Jurkat, Clone E6-1 (cell line): ENCODE measurements at regions not wholly inside any gene's neighbourhood (a gene's known extent, or its start where the extent isn't known, plus 50 kb on each side); places are given as distances from the start of the nearest gene placed in this dataset.

Experiments used
- DNase-seq: peaks from one replicate; pipeline ENCODE4 v3.0.0-alpha.2; 2011; ENCODE audit warnings: low read depth, low spot score
- H3K4me3 ChIP-seq: 2 replicates; pipeline ENCODE4 v1.5.1; 2011; ENCODE audit warnings: mild to moderate bottlenecking, low read length, control low read depth, moderate library complexity

- H3K4me3 ChIP-seq = no peak overlapping the region
Observed at GRCh38 chr4:22970665-22971064, 277.9 kb downstream of the GBA3 start.

GRCh38 chr4:22969287-22969896 is 276.7 kb downstream of the GBA3 start:
- no peak for DNase-seq
- H3K4me3 ChIP-seq = no peak overlapping the region

More at GRCh38 chr4:22970665-22971064, 277.9 kb downstream of the GBA3 start:
- DNase-seq = no peak

GRCh38 chr4:22962295-22962694 is 269.6 kb downstream of the GBA3 start:
- peak; percentile 11 for DNase-seq
- H3K4me3 ChIP-seq = no peak overlapping the region

- no peak overlapping the region for H3K4me3 ChIP-seq
- no peak for DNase-seq
Observed at GRCh38 chr4:22959483-22959882, 266.7 kb downstream of the GBA3 start.

- H3K4me3 ChIP-seq = no peak overlapping the region
Observed at GRCh38 chr4:22957774-22958309, 265.1 kb downstream of the GBA3 start.

GRCh38 chr4:22949161-22949855 is 256.6 kb downstream of the GBA3 start:
- no peak for DNase-seq
- no peak overlapping the region for H3K4me3 ChIP-seq

More at GRCh38 chr4:22957774-22958309, 265.1 kb downstream of the GBA3 start:
- DNase-seq = no peak

- no peak overlapping the region for H3K4me3 ChIP-seq
- no peak for DNase-seq
Observed at GRCh38 chr4:22947851-22948250, 255.1 kb downstream of the GBA3 start.

- H3K4me3 ChIP-seq = no peak overlapping the region
- DNase-seq = no peak
Observed at GRCh38 chr4:22942920-22943559, 250.3 kb downstream of the GBA3 start.

- DNase-seq = no peak
- no peak overlapping the region for H3K4me3 ChIP-seq
Observed at GRCh38 chr4:22941688-22942375, 249.1 kb downstream of the GBA3 start.

- no peak overlapping the region for H3K4me3 ChIP-seq
- no peak for DNase-seq
Observed at GRCh38 chr4:22932326-22932725, 239.6 kb downstream of the GBA3 start.

- no peak for DNase-seq
- no peak overlapping the region for H3K4me3 ChIP-seq
Observed at GRCh38 chr4:22922426-22922825, 229.7 kb downstream of the GBA3 start.

GRCh38 chr4:22921936-22922335 is 229.2 kb downstream of the GBA3 start:
- DNase-seq = no peak
- H3K4me3 ChIP-seq = no peak overlapping the region

- no peak overlapping the region for H3K4me3 ChIP-seq
- DNase-seq = no peak
Observed at GRCh38 chr4:22911285-22911684, 218.5 kb downstream of the GBA3 start.

- H3K4me3 ChIP-seq = no peak overlapping the region
- DNase-seq = no peak
Observed at GRCh38 chr4:22910200-22910599, 217.5 kb downstream of the GBA3 start.

GRCh38 chr4:22906045-22906444 is 213.3 kb downstream of the GBA3 start:
- no peak overlapping the region for H3K4me3 ChIP-seq
- no peak for DNase-seq

- H3K4me3 ChIP-seq = no peak overlapping the region
- DNase-seq = no peak
Observed at GRCh38 chr4:22903913-22904312, 211.2 kb downstream of the GBA3 start.

- no peak for DNase-seq
- H3K4me3 ChIP-seq = no peak overlapping the region
Observed at GRCh38 chr4:22901631-22902030, 208.9 kb downstream of the GBA3 start.

GRCh38 chr4:22900876-22901275 is 208.1 kb downstream of the GBA3 start:
- no peak overlapping the region for H3K4me3 ChIP-seq
- no peak for DNase-seq

GRCh38 chr4:22897520-22898108 is 204.9 kb downstream of the GBA3 start:
- peak; percentile 22 for DNase-seq

More at GRCh38 chr4:22897520-22898108, 204.9 kb downstream of the GBA3 start:
- H3K4me3 ChIP-seq = no peak overlapping the region
